Progenitor cell of endocrine pancreas (in vitro differentiated cells): ENCODE measurements at regions not wholly inside any gene's neighbourhood (a gene's known extent, or its start where the extent isn't known, plus 50 kb on each side); places are given as distances from the start of the nearest gene placed in this dataset.

Experiments
- DNase-seq: peaks from one replicate; pipeline ENCODE4 v3.0.0; 2021; ENCODE audit warnings: low spot score; ENCODE audit not compliant: unreplicated experiment
- H3K27ac Mint-ChIP-seq: 2 replicates; pipeline ENCODE4 v1.8.0; 2021; ENCODE audit warnings: mild to moderate bottlenecking, moderate library complexity, mixed read lengths
- H3K27me3 Mint-ChIP-seq: 2 replicates; pipeline ENCODE4 v1.8.0; 2021; ENCODE audit warnings: mixed read lengths
- H3K36me3 Mint-ChIP-seq: 2 replicates; pipeline ENCODE4 v1.8.0; 2022; ENCODE audit warnings: mixed read lengths; ENCODE audit not compliant: insufficient read depth
- H3K4me1 Mint-ChIP-seq: 2 replicates; pipeline ENCODE4 v1.8.0; 2021; ENCODE audit warnings: low read depth, mixed read lengths
- H3K4me3 Mint-ChIP-seq: 2 replicates; pipeline ENCODE4 v1.8.0; 2021; ENCODE audit warnings: low read depth, mild to moderate bottlenecking, moderate library complexity, mixed read lengths
- H3K9me3 Mint-ChIP-seq: 2 replicates; pipeline ENCODE4 v1.8.0; 2021; ENCODE audit warnings: low read depth, mixed read lengths
- CTCF ChIP-seq: fragments of 200-600 bp; sonication (generic); IDR thresholded peaks from one replicate; pipeline ENCODE4 v1.5.0; 2021; ENCODE audit warnings: antibody characterized with exemption, mild to moderate bottlenecking; ENCODE audit not compliant: unreplicated experiment

GRCh38 chr14:53608369-53608768, 348.3 kb downstream of the BMP4 start:
- H3K36me3 Mint-ChIP-seq: peaks cover 5% of the 10 kb centered on the region
- no peak for TF ChIP-seq CTCF
- H3K4me3 Mint-ChIP-seq: no peak overlapping the region
- no peaks in the 10 kb centered on the region for H3K27me3 Mint-ChIP-seq
- peaks cover 12% of the 10 kb centered on the region for H3K9me3 Mint-ChIP-seq
- H3K4me1 Mint-ChIP-seq: peaks cover 3% of the 10 kb centered on the region
- H3K27ac Mint-ChIP-seq: no peak overlapping the region
- DNase-seq: no peak

- H3K27ac Mint-ChIP-seq: no peak overlapping the region
- peaks cover 1% of the 10 kb centered on the region for H3K36me3 Mint-ChIP-seq
- H3K4me1 Mint-ChIP-seq: peaks cover 1% of the 10 kb centered on the region
These were observed 350.4 kb downstream of the BMP4 start for GRCh38 chr14:53606203-53606602.

GRCh38 chr14:53605562-53605961, 351.1 kb downstream of the BMP4 start:
- H3K9me3 Mint-ChIP-seq: peaks cover 3% of the 10 kb centered on the region
- no peak overlapping the region for H3K4me3 Mint-ChIP-seq
- DNase-seq: no peak
- peaks cover 1% of the 10 kb centered on the region for H3K4me1 Mint-ChIP-seq
- H3K27me3 Mint-ChIP-seq: no peaks in the 10 kb centered on the region
- no peak for TF ChIP-seq CTCF
- peaks cover 1% of the 10 kb centered on the region for H3K36me3 Mint-ChIP-seq
- no peak overlapping the region for H3K27ac Mint-ChIP-seq

More at GRCh38 chr14:53606203-53606602, 350.4 kb downstream of the BMP4 start:
- DNase-seq: no peak
- Mint-ChIP-seq H3K27me3 (no peaks in the 10 kb centered on the region), H3K4me3 (no peak overlapping the region), H3K9me3 (peaks cover 6% of the 10 kb centered on the region)
- no peak for TF ChIP-seq CTCF

GRCh38 chr14:53603994-53604393, 352.6 kb downstream of the BMP4 start:
- no peak overlapping the region for H3K27ac Mint-ChIP-seq

GRCh38 chr14:53601409-53601808, 355.2 kb downstream of the BMP4 start:
- no peaks in the 10 kb centered on the region for H3K9me3 Mint-ChIP-seq
- no peaks in the 10 kb centered on the region for H3K36me3 Mint-ChIP-seq
- H3K27ac Mint-ChIP-seq: no peak overlapping the region
- no peak for DNase-seq
- H3K27me3 Mint-ChIP-seq: no peaks in the 10 kb centered on the region
- H3K4me1 Mint-ChIP-seq: peaks cover 6% of the 10 kb centered on the region
- TF ChIP-seq CTCF: no peak
- H3K4me3 Mint-ChIP-seq: no peak overlapping the region

More at GRCh38 chr14:53603994-53604393, 352.6 kb downstream of the BMP4 start:
- Mint-ChIP-seq H3K4me3 (no peak overlapping the region), H3K9me3 (peaks cover 3% of the 10 kb centered on the region), H3K36me3 (peaks cover 1% of the 10 kb centered on the region), H3K27me3 (no peaks in the 10 kb centered on the region), H3K4me1 (peaks cover 6% of the 10 kb centered on the region)
- no peak for DNase-seq
- no peak for TF ChIP-seq CTCF
